OCI-LY7 (cell line): ENCODE measurements at regions not wholly inside any gene's neighbourhood (a gene's known extent, or its start where the extent isn't known, plus 50 kb on each side); places are given as distances from the start of the nearest gene placed in this dataset.

Experiments
- EZH2phosphoT487 ChIP-seq: fragments of 200-600 bp; sonication (generic); IDR thresholded peaks from 2 replicates; pipeline ENCODE4 v1.6.1; 2018; ENCODE audit warnings: low read depth, borderline replicate concordance, mild to moderate bottlenecking, mixed run types, antibody characterized with exemption, low read length, moderate library complexity, mixed read lengths
- TF ChIP-seq, protein P1 (sequence below): fragments of 200-600 bp; sonication (generic); conservative IDR thresholded peaks from 2 replicates; pipeline ENCODE4 v1.5.1; 2014; ENCODE audit warnings: mild to moderate bottlenecking, antibody characterized with exemption, low read length, moderate library complexity, mixed read lengths

DNA sequence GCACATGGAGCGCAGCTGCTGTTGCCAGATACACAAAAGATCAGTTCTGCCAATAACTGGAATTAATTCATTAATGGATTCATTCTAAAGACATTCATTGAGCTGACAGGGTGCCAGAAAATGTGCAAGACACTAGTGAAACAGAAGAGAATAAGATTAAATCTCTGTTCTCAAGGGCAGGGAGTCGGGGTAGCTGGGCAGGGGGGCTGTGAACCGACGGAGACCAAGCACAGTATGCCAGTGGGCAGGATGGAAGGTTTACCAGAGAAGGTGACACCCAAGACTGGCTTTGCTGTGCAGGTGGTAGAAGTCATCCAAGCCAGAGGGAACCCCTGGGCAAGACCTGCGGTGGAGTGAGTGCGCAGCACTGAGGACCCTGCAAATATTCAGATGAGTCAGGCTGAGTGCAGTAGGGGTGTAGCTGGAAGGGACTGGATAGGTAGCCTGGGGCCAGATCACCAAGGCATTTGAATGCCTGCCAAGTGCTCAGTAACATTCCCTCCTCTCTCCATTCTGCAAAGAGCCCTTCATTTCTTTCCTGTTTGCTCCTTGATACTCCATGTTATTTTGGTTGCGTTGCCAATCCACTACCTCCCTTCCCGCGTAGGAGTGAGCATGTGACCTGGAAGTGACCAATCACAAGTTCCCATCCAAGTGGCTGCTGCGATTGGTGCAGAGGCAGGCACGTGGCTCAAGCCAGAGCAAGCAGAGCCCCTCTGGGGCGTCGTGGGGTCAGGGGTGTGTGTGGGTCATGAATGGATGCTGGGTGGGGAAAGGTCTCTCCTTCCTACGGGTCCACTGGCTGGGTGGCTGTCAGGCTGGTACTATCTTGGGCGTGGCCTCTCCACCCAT is 413.1 kb downstream of the PTPRU start:
- TF ChIP-seq, protein P1, sequence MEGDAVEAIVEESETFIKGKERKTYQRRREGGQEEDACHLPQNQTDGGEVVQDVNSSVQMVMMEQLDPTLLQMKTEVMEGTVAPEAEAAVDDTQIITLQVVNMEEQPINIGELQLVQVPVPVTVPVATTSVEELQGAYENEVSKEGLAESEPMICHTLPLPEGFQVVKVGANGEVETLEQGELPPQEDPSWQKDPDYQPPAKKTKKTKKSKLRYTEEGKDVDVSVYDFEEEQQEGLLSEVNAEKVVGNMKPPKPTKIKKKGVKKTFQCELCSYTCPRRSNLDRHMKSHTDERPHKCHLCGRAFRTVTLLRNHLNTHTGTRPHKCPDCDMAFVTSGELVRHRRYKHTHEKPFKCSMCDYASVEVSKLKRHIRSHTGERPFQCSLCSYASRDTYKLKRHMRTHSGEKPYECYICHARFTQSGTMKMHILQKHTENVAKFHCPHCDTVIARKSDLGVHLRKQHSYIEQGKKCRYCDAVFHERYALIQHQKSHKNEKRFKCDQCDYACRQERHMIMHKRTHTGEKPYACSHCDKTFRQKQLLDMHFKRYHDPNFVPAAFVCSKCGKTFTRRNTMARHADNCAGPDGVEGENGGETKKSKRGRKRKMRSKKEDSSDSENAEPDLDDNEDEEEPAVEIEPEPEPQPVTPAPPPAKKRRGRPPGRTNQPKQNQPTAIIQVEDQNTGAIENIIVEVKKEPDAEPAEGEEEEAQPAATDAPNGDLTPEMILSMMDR: no peak
- TF ChIP-seq EZH2phosphoT487: no peak
